HG02943 (cell line): ENCODE measurements at regions not wholly inside any gene's neighbourhood (a gene's known extent, or its start where the extent isn't known, plus 50 kb on each side); places are given as distances from the start of the nearest gene placed in this dataset.

ENCODE experiments used
- ATAC-seq: cut with Tn5 transposase; IDR thresholded peaks from one replicate; pipeline ENCODE4 v1.9.1; 2021; ENCODE audit warnings: mild to moderate bottlenecking, low read depth, moderate library complexity; ENCODE audit not compliant: unreplicated experiment

DNA sequence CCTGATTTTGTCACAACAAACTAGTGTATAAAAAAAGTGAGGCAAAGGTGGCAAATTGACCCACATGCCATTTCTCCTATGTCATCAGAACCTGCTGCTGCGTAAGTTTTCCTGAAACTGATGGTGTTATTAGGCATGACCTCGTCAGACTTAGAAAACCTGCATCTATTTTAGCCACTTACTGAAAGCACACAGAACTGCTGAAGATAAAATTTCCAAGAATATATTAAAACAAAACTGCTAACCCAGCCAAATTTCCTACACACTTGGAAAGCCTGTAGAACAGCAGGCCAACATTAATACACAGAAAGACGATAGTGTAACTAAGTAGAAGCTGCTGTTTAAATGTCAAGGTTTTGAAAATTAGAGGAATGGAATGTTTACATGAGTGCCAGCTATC is 674.5 kb upstream of the CXADR start:
- no peak for ATAC-seq

DNA sequence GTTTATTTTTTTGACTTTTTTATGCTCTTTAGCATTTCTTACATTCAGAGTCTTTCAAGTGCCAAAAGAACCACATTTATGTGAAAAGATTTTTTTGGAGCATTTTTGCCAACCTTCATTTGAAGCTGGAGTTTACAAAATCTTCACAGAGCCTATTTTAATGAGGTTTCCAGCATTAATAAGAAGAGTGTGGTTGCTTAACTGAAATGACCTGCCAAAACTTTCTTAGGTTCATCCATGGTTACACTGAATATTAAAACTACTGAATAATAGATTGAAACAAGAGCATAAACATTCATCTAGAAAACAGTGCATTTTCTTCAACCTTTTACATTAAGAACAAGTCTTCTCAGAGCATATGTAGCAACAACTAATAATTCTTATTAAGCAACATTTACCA is 672.3 kb upstream of the CXADR start:
- no peak for ATAC-seq

DNA sequence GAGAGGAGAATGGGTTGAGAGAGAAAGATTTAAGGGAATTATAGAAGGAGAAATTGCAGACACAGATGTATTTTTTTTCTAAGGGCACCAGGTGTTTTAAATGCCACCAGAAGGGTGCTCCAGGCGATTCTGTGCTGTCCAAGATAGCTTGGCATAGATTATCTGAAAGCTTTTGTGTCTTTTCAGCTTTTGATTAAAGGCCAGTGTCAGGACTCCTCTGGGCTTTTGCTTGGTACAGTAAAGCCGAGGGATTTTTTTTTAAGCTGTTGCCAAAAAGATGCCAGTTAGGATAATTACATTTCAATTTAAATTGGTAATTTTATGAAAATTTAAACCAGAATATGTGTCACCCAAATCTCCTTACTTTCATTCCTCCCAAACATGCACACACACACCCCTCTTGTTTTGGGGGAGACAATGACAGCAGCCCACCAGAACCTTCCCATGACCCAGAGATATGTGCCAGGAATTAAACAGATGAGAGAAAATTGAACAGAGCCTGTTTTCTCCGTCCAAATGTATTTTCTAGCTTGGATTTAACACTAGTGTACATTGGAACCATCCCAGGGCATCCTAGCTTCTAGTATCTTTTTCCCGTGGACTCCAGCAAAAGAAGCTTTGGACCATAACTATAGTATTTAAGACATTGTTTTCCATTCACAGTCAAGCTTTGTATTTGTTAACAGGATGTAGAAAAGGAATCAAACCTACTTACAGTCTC is 670.7 kb upstream of the CXADR start:
- ATAC-seq, result no peak

DNA sequence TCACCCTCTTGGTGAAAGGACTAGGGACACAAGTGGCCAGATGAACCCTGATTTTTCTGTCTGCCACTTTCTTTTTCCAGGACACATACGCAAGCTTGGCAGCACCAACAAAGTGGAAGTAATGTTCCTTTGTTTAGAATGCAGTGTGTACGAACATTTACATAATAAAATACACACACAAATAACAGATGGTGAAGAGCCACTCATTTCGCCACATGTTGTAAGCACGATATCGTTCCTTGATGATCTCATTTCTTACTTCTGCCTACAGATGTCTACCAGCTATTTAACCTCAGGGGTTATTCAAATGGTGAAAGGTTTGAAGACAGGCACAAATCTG is 670.2 kb upstream of the CXADR start:
- ATAC-seq, result no peak

DNA sequence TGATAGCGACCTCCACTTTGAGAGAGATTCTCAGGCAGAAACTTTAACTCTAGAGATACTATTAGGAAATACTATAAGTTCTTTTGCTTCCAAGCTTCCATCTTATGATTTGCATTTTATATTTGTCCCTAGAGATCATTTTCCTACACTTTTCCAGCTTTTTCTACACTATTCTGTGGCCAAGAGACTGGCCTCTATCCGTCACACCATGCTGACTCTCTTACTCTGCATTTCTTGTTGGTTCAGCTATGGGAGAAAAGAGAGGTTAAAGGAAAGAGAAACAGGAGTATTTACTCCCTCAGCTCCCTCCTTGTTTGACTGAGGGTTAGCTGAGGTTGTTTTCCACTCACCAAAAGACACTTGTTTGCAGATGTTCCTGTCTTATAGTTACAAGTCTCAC is 665.6 kb upstream of the CXADR start:
- no peak for ATAC-seq

DNA sequence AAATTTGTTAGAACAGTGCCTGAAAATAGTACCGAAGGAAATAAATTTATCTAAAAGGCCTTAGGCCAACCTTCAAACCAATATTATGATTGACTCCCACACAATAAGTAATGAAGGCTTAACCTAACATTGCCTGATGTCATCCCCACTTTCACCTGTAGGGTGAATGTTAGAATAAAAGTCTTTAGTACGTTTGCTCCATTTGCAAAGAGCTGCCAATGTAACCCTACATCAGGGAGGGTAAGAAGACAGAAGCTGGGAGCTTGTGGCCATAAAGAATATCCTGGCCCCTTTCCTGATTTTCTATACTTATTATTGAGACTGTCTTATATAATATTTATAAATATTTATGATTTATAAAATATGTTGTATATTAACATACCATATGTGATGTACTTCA is 661.8 kb upstream of the CXADR start:
- no peak for ATAC-seq

DNA sequence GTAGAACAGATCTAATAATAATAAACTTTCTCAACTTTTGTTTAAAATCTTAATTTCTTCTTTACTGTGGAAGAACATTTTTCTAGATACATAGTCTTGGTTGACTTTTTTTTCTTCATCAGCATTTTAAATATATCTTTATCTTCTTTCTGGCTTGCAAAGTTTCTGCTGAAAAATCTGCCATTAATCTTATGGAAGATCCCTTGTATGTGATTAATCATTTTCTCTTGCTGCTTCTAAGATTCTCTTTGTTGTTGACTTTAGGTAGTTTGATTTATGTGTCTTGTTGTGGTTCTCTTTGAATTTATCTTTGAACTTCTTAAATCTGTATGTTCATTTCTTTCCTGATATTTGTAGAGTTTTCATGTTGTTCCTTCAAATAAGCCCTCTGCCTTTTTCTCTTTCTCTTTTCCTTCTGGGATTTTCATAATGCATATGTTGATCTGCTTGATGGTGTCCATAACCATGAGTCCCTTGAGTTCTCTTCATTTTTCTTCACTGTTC is 657.6 kb upstream of the CXADR start:
- ATAC-seq, result no peak

DNA sequence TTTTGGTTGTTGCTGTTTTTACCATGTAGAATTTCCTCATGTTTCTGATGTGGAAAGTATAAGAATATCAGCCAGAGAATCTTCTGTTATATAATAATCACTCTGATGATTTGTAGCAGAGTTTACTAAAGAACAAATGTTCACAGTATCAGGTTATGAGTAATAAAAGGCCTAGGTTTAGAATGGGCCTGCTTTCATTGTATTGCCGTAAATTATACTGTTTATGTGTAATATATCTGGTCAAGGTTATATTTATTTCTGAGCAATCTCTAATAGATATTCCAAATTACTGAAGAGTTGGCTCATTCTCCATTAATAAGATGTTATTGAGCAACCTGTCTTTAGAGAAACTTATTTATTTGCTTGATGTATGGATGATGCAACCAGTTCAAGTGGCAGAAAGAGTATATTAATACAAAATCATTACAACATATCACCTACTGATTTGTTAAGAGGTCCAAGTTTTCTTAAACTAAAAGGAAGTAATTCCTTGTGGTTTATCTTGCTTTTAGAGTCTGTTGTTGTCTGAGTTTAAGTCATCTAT is 649.4 kb upstream of the CXADR start:
- ATAC-seq, result no peak

DNA sequence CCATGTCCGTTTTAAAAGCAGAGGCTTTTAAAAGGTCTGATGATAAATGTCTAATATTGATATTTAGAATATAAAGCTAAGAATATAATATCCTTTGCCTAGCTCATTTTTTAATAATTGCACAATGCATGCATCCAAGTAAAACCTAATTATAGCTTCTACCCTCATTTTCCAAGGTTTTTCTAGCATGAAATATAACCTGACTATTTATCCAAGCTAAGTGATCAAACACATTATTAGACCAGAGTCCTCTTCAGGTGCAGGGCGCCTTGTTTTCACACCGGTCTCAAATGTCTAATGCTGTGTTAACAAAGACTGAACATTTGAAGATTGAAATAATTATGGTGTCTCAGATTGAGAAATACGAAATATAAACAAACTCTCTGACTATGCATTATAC is 648.9 kb upstream of the CXADR start:
- no peak for ATAC-seq

DNA sequence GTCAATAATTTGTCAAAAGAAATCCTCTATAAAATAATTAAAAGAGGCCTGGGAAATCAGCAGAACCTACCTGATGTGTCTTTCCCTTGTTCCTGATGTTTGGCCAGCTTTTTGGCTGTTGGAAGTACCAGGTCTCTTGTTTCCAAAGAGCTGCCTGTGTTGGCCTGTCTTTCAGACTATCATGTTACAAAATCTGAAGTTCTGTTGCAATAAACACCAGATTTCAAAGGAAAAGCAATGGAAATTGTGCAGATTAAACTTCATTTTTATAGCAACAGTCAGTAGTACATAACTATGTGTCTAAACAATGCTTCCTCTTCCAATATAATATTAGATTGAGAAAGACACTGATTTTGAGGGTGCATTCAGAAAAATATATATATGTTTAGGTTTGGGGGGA is 647.2 kb upstream of the CXADR start:
- no peak for ATAC-seq

DNA sequence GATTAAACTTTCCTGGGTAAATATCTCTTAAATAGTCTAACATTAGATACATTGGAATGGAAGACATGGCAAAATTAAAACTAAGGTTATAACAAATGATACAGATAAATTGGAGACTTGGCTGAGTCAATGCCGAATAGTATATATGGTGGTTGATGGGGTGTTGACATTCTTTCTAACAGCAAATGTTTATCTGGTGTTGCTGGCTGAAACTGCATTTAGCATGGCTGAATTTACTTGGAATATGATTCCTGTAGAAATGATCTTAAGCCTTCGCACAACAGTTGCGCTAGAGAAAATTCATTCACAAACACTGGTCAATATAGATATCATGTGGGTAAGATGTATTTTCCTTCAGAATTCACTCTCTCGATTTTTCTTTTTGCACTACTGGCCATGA is 646.0 kb upstream of the CXADR start:
- ATAC-seq, result no peak

DNA sequence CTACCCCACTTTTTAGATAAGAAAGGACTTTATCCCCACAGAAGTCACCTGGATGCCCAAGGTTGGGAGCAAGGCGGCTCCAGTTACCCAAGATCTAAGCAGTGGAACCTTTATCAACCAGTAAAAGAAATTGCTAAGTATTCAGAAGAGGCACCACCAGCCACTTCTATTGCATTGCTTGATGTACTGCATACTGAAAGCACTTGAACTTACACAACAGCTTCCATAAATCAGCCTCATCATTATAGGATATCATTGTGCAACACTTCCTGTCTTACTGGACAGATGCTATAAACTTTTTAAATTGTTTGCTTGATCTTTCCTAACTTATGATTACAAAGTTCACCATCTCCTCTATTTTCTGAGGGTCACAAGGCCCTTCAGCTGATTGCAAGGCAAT is 642.7 kb upstream of the CXADR start:
- no peak for ATAC-seq

DNA sequence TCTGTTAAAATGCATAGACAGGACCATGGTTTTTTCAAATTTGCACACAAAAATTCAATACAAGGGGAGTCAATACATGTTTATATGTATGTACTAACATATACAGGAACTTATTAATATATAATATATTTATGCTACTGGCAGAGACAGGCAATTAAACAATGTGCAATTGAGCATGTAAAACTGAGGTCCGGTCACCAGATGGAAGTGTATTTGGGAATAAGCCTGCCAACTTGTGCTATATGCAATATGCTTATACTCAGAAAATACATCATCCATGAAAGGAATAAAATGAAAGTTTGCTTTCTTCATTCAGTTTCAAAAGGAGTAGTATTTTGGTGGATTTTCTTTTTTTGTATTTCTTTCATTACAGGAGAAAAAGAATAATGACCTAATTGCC is 640.2 kb upstream of the CXADR start:
- no peak for ATAC-seq

DNA sequence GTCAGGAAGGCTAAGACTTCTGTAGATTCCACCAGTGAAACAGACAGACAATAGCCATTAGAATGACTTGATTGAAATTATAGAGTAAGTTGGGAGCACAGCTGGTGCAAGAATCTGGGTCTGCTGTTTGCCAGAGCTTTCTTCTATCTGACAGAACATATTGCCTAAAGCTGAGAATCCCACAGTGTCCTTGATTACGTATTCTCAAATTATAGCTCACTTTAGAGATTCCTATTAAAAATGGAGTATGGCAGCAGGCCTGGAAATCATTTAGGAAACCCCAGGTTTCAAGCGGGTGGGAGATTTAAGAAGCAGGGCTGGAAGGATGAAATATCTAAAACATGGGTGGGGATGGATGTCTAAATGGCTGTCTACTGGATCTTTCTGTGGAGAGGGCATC is 639.7 kb upstream of the CXADR start:
- ATAC-seq, result no peak

DNA sequence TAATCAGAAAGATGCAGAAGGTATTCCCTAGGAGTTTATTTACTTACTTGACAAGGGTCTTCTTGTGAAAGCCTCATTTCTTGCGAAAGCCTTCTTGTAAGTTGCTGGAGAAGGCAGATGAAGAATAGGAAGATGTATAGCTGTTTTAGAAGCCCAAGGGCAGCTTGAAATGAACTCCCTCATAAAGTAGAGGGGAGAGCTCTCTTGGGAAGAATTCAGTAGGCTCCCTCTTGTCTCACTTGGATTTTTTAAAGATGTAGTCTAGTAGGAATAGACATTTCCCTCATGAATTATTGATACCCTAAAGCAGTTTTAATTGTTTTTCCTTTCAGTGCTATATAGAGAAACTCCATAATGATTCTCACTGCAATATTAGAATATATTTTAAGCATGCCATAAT is 639.2 kb upstream of the CXADR start:
- ATAC-seq, result no peak

DNA sequence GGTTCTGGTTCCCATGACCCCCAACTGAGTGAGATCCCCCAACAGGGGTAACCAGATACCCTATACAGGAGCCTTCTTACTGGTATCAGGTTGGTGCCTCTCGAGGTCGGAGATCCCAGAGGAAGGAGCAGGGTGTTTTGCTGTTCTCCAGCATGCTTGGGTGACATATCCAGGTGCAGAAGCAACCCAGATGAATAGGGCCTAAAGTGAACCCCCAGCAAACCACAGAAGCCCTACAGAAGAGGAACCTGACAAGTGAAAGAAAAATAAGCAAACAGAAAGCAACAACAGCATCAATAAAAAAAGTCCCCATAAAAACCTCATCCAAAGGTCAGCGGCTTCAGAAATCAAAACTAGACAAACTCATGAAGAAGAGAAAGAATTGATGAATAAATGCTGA is 633.4 kb upstream of the CXADR start:
- no peak for ATAC-seq

DNA sequence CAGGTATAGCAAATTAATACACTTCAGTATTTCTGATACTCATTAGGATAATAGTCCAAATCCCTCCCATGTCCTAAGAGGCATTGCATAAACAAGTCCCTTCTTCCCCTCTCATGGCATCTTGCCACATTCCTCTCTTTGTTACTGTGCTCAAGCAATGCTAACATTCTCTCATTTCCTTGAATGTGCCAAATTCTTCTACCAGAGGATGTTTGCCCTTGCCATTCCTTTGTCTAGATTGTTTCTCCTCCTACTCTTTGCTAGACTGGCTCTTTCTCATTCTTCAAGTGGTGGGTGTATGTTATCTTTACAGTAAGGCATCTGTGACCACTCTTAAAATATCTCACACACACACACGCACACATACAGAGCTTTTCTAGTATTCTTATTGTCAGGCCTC is 621.0 kb upstream of the CXADR start:
- ATAC-seq, result no peak

DNA sequence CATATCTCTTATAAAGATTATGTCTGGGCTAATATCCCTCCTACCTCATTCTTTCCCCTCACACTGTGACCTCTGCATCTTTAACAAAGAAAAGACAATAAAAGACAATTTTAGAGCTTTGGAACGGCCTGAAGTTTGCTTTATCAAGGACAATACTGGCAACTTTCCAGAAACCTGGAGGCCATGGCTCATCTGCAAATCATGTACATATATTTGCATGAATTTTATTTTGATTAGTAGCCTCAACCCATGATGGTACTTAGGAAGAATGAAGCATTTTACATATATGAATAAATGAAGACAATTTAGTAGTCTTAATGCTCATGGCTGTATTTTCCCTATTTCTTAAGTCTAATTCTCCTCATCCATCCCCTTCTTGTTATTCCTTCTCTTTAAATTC is 612.2 kb upstream of the CXADR start:
- no peak for ATAC-seq

DNA sequence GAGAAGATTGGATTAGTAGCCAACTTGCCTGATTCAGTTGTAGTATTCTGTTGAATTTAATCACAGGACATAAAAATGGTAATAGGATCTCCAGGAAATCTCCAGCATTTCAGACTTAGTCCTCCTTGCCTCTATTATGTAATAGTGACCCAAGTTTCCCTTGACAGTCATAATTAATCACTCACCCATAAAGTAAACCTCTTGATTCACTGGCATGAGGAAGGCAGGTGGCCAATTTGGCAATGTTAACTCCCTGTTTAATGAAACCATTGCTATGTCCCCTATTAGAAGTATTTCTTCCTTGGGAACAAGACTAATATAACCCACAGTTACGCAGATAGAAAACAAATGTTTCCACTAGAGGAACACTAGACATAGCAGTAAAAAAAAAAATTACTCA is 604.8 kb upstream of the CXADR start:
- no peak for ATAC-seq

DNA sequence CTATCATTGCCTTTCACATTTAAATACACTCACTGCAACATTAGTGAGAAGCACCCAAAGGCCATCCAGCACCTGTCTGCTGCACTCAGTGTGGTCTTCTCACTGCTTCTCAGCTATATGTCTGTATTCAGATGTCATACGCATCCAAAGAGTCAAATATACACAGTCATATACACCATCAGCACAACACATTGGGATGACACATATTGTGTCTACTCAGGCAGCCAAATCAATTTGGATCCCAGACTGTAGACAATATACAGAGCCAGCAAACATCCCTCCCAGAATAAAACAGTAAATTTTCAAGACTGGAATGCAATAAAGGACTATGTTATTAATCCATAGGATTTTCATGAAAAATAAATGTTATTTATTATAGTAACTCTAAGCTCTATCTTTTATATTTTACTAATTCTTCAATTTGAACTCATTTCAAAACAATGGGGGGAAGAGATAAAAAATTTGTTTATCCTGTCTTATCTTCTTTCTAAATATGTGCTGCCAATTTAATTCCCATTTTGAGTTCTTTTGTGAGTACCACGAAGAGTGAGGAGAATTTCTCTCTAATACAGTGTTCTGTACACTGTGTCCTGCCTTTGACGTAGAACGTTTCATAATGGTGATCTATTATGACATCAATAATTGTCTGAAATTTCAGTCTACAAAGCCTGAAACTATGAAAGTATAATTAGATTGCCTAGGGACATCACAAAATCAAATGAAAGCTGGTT is 602.2 kb upstream of the CXADR start:
- ATAC-seq, result no peak

DNA sequence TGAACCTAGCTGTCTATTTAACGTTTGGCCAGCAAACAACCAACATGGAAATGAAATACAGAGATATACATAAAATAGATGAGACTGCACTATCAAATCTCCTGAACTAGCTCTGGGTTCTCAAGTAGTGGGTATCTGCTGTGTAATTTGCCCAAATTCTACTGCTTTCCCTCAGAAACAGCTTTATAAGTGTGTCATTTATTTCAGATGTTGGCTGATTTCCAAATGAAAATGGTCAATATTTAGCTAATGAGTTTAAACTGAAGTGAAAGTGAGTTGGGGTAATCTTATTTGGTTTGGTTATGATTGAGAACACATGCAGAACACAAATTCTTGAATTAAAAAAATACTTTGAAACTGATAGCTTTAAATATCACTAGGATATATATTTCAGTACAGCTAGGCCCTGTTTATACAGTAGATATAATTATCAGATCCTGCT is 601.7 kb upstream of the CXADR start:
- ATAC-seq, result no peak

DNA sequence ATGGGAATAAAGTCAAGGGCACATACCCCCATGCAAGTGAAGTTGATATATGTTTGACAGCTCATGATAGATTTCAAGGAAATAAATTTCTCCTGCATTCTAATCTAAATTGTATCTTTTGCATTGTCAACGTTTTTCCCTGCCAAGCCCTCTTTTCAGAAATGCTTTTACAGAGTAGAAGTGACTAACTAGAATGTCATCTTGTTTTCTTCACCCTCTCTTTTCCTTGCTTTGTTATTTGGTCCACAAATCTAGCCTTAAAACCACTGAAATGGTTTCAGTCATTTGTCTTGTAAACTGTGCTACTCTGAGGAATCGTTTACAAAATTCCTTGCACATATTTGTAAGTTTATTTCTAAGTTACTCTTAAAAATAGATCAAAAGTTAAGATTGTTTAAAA is 600.8 kb upstream of the CXADR start:
- no peak for ATAC-seq
